Activated naive CD8-positive, alpha-beta T cell treated with anti-CD3 and anti-CD28 coated beads, Interleukin-2, amount 50 U/mL, for 24 hours (primary cell): ENCODE measurements at regions not wholly inside any gene's neighbourhood (a gene's known extent, or its start where the extent isn't known, plus 50 kb on each side); places are given as distances from the start of the nearest gene placed in this dataset.
A peak's percentile ranks its signal among the peaks of the same experiment; 100 is the strongest.
"Not testable (repeated sequence)": the region's sequence is repeated elsewhere in the genome, so short reads cannot be mapped to it uniquely, and the experiment has no call there.

Source experiments
- ATAC-seq: fragments of 150-1000 bp; cut with Tn5 transposase; one replicate; pipeline ENCODE4 v1.10.0; 2021
- DNase-seq: peaks from one replicate; pipeline ENCODE4 v3.0.0; 2021
- H3K27ac Mint-ChIP-seq: one replicate; pipeline ENCODE4 v1.8.0; 2021; ENCODE audit warnings: mild to moderate bottlenecking, mixed read lengths
- H3K27me3 Mint-ChIP-seq: one replicate; pipeline ENCODE4 v1.8.0; 2021; ENCODE audit warnings: mixed read lengths
- H3K36me3 Mint-ChIP-seq: one replicate; pipeline ENCODE4 v1.8.0; 2021; ENCODE audit warnings: low read depth, mixed read lengths
- H3K4me1 Mint-ChIP-seq: one replicate; pipeline ENCODE4 v1.8.0; 2021; ENCODE audit warnings: mixed read lengths
- H3K4me3 Mint-ChIP-seq: one replicate; pipeline ENCODE4 v1.8.0; 2021; ENCODE audit warnings: mild to moderate bottlenecking, moderate library complexity, mixed read lengths
- H3K9me3 Mint-ChIP-seq: one replicate; pipeline ENCODE4 v1.8.0; 2021; ENCODE audit warnings: mixed read lengths

DNA sequence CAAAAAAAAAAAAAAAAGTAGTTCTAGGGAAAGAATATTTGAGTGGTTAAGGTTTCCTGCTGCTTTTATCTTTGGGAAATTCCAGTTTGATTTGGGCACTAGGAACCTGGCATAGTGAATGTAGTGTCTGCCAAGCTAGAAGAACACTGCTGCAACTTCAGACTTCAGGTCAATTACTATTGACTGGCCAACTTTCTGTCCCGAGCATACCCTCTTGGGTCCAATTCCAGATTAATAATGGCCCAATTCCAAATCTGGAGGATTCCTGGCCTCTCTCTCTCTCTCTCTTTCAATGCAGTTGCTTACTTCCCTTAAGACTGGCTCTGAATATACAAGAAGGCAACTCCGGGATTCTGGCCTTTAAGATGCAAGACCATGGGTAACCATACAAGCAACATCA is 74.9 kb downstream of the ANKEF1 start:
- no peak for DNase-seq
- Mint-ChIP-seq H3K36me3 (no peaks in the 10 kb centered on the region), H3K9me3 (no peaks in the 10 kb centered on the region), H3K4me3 (no peak overlapping the region), H3K4me1 (peaks cover 2% of the 10 kb centered on the region), H3K27ac (no peak overlapping the region), H3K27me3 (peaks cover 5% of the 10 kb centered on the region)
- ATAC-seq: no peak

DNA sequence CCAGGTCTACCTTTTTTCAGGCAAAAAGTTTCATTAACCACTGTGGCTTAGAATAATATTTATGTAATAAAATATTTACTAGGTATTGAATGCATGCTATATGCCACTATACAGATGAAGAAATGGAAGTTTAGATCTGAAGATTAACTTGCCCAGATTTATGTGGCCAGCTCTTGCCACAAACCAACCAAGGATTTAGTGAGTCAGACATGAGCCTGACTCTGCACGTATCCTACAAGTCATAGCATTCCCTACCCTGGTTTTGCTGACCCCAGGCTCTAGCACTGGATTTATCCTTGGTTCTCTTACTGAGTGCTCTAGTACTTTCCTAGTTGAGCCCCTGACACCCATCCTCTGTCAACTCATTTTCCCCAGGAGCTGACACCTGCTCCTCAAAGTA is 75.4 kb downstream of the ANKEF1 start:
- ATAC-seq: no peak
- Mint-ChIP-seq H3K27me3 (peaks cover 5% of the 10 kb centered on the region), H3K36me3 (no peaks in the 10 kb centered on the region), H3K9me3 (no peaks in the 10 kb centered on the region), H3K4me3 (no peak overlapping the region), H3K27ac (no peak overlapping the region), H3K4me1 (peaks cover 4% of the 10 kb centered on the region)
- DNase-seq: no peak

DNA sequence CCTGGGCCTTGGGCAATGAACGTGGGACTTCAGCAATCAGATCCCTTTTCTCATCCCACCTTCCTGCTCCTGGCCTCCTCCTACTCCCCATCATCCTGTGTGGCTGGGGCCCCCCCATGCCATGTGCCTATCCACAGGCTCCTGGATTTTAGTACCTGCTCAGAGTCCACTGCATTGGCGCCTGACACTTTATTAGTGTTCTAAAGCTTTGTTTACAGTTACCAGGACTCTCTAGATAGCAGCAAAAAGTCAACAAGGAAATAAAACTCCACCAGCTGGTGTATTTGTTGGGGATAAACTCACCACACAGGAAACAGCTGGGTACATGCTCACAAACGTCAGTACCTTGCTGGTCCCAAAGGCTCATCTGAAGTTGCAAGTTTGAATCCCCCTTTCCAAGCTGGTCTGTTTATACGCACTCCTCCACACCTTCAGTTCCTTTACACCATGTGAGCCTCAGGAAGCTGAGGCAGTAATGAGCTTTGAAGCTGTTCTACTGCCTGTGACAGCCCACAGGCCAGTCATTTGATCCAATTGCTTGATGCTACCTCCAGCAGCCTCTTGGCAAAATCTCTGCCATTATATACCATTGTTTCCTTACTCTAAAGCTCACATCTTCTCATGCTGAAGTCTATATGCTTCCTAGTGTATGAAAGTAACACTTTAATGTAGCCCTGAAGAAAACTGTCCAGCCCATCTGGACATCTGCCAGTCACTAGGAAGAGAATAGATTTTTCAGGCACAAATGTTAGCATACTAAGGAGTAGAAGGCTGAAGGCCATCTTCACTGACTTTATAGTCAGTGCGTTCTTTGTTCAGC is 76.6 kb downstream of the ANKEF1 start:
- Mint-ChIP-seq H3K4me1 (peaks cover 6% of the 10 kb centered on the region), H3K27ac (no peak overlapping the region), H3K4me3 (no peak overlapping the region), H3K27me3 (peaks cover 5% of the 10 kb centered on the region), H3K36me3 (no peaks in the 10 kb centered on the region), H3K9me3 (no peaks in the 10 kb centered on the region)
- peak; percentile 20 for ATAC-seq
- DNase-seq: no peak

DNA sequence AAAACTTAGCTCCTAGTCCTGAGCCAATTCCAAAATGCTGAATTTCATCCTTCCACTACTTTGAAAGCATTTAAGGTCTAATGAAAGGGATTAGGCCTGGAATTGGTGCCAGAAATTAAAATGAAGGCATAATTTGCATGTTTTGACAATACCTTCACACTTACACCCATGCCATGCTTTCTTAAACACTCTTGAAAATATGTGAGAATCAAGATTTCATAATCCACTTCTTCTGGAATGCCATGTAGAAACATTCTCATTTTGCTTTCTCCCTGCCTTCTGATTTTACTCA is 77.1 kb downstream of the ANKEF1 start:
- no peak overlapping the region for H3K27ac Mint-ChIP-seq
- no peaks in the 10 kb centered on the region for H3K9me3 Mint-ChIP-seq
- H3K27me3 Mint-ChIP-seq: peaks cover 5% of the 10 kb centered on the region

DNA sequence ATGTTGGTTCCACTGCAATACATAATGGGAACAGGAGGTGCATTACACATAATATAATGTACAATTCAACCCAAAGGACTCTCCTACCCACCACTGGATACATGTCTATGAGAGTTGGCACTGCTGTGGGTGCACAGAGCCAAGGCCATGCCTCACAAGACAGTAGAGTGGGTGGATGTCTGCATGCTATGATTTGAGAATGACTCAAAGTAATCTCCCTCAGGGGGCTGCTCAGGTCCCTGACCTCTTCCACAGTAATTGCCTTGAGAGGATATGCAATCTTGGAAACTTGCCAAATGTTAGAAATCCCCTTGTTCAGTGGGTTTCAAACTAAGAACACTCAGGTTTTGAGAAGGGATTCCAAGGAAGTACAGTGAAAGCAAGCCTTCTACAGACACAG is 79.0 kb downstream of the ANKEF1 start:
- peaks cover 6% of the 10 kb centered on the region for H3K4me1 Mint-ChIP-seq
- H3K4me3 Mint-ChIP-seq: no peak overlapping the region
- H3K27me3 Mint-ChIP-seq: peaks cover 5% of the 10 kb centered on the region
- H3K9me3 Mint-ChIP-seq: no peaks in the 10 kb centered on the region
- DNase-seq (no peak), ATAC-seq (no peak)
- H3K36me3 Mint-ChIP-seq: no peaks in the 10 kb centered on the region
- no peak overlapping the region for H3K27ac Mint-ChIP-seq

More for the DNA sequence above, 77.1 kb downstream of the ANKEF1 start:
- H3K36me3 Mint-ChIP-seq: no peaks in the 10 kb centered on the region
- peaks cover 6% of the 10 kb centered on the region for H3K4me1 Mint-ChIP-seq
- no peak overlapping the region for H3K4me3 Mint-ChIP-seq
- no peak for DNase-seq
- no peak for ATAC-seq

DNA sequence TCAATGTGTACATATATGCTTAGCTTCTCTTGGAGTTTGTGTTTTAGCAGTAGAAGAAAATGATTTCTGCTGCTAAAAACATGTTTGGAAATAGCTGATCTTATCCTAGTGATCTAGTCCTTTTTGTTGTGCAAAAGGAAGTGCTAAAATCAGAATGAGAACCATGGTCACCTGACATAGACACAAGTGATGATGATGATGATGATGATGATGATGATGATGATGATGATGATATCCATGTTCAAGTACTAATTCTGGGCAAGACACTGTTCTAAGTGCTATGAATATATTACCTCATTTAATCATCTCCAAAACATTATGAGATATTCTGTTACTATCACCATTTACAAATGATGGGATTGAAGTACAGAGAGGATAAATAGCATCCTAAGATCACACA is 79.8 kb downstream of the ANKEF1 start:
- H3K4me3 Mint-ChIP-seq: no peak overlapping the region
- peaks cover 6% of the 10 kb centered on the region for H3K4me1 Mint-ChIP-seq
- no peak for DNase-seq
- ATAC-seq: no peak
- H3K27ac Mint-ChIP-seq: no peak overlapping the region
- H3K27me3 Mint-ChIP-seq: peaks cover 5% of the 10 kb centered on the region
- no peaks in the 10 kb centered on the region for H3K9me3 Mint-ChIP-seq
- no peaks in the 10 kb centered on the region for H3K36me3 Mint-ChIP-seq

DNA sequence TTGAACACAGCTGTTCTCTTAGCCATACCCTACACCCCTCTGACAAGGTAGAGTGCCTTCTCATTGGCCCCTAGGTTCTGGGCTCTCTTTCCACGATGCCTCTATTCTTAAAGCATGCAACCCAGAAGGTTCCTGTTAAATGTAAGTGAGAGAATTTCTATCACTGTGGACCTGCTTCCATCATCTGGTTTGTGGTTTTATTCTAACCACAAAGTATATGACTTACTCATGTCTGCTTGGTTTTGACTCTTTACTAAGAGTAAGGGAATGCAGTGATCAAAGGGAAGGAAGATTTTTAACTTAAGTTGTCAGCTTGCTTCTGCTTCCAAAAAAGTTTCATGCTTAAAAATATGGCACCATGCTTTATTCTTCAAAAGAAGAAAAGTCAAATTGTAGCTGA is 80.2 kb downstream of the ANKEF1 start:
- Mint-ChIP-seq H3K27ac (no peak overlapping the region), H3K4me3 (no peak overlapping the region), H3K4me1 (peaks cover 6% of the 10 kb centered on the region), H3K27me3 (peaks cover 5% of the 10 kb centered on the region), H3K36me3 (no peaks in the 10 kb centered on the region), H3K9me3 (no peaks in the 10 kb centered on the region)
- no peak for DNase-seq
- ATAC-seq: no peak

DNA sequence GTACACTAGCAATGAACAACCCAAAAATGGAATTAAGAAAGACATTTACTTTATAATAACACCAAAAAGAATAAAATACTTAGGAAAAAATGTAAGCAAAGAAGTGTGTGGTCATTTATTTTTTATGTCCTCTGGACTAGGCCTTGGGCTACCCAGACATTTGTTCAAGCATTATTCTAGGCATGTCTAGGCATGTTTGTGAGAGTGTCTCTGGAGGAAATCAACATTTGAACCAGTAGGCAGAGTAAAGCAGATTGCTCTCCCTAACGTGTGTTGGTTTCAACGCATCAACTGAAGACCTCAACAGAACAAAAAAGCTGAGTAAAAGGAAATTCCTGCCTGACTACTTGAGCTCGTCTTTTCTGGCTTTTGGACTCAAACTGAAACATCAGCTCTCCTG is 84.5 kb downstream of the ANKEF1 start:
- Mint-ChIP-seq H3K4me1 (peaks cover 6% of the 10 kb centered on the region), H3K36me3 (no peaks in the 10 kb centered on the region), H3K9me3 (peaks cover 12% of the 10 kb centered on the region), H3K4me3 (no peak overlapping the region), H3K27me3 (peaks cover 13% of the 10 kb centered on the region), H3K27ac (no peak overlapping the region)
- ATAC-seq: no peak
- DNase-seq: no peak

DNA sequence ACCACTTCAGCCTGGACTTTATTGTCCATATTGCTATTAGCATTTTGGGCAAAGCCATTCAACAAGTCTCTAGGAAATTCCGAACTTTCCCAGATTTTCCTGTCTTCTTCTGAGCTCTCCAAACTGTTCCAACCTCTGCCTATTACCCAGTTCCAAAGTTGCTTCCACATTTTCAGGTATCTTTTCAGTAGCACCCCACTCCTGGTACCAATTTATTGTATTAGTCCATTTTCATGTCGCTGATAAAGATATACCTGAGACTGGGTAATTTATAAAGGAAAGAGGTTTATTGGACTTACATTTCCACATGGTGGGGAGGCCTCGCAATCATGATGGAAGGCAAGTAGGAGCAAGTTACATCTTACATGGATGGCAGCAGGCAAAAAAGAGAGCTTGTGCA is 90.1 kb downstream of the ANKEF1 start:
- H3K36me3 Mint-ChIP-seq, DNase-seq, H3K27me3 Mint-ChIP-seq, H3K4me3 Mint-ChIP-seq, H3K4me1 Mint-ChIP-seq, H3K27ac Mint-ChIP-seq, ATAC-seq: not testable (repeated sequence)
- peaks cover 20% of the 10 kb centered on the region for H3K9me3 Mint-ChIP-seq

DNA sequence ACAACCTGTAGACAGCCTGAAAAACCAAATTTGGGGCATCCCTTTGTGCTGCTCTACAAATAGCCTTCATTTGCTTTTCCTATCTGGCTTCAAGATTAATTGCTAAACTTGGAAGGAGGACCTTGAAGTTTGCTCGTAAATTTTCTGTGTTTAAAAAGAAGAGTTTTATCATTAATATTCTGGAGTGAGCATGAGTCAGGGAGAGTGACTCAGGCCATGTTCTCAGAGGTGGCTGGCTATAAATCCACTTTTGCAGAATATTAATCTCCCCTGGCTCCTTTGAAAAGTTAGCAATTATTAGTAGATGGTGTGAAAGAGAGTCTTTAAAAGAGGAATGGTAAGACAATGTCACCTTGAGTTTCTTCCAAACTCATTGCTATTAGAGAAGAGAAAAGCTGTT is 91.0 kb downstream of the ANKEF1 start:
- H3K4me3 Mint-ChIP-seq: no peak overlapping the region
- H3K4me1 Mint-ChIP-seq: no peaks in the 10 kb centered on the region
- DNase-seq (no peak), ATAC-seq (no peak)
- H3K27ac Mint-ChIP-seq: no peak overlapping the region
- peaks cover 9% of the 10 kb centered on the region for H3K27me3 Mint-ChIP-seq
- peaks cover 20% of the 10 kb centered on the region for H3K9me3 Mint-ChIP-seq
- no peaks in the 10 kb centered on the region for H3K36me3 Mint-ChIP-seq

DNA sequence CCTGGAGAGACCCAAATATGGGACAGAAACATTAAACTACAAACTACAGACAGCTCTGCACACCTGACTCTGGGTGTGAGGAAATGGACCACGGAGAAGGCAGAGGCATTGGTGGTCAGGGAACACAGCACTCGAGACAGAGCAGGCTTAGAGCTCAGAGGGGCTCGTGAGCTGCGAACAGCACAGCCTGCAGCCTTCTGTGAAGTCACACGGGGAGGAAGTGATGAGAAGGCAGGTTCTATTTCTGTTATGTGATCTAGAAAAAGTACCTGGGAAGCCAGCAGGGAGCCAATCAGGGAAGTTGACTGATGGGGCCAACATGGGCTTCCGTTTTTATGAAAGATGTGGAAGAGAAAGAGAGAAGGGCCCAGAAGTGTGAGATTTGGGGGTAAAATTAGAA is 88.9 kb upstream of the SNAP25 start:
- Mint-ChIP-seq H3K36me3 (no peaks in the 10 kb centered on the region), H3K4me1 (no peaks in the 10 kb centered on the region)

DNA sequence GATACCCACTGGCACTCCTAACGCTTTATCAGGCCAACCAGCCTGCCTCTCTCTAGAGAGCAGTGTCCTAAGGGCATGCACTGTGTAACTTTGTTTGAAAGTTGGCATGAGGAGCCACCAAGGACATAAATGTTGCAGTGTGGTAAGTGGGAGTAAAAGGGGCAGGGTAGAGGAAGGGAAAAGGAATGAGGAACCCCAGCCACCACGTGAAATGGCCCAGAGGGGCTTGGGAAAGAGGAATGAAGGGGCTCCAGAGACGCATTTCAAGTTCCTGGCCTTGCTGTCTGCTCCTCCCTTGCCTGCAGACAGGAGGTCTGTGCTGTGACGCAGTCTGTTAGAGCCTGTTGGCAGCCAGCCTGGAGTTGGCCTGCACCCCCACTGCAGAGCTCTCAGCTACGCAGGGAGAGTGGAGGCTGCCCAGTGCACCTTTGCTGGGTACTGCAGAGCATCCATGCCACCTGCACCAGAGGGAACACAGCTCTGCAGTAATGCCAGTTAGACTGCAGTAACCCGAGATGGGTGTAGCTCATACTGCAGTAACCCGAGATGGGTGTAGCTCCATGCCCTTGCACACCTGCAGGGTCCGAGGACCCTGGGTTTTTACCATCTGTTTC is 86.8 kb upstream of the SNAP25 start:
- peaks cover 4% of the 10 kb centered on the region for H3K27me3 Mint-ChIP-seq
- ATAC-seq: no peak
- H3K9me3 Mint-ChIP-seq: no peaks in the 10 kb centered on the region

More for the DNA sequence above, 88.9 kb upstream of the SNAP25 start:
- Mint-ChIP-seq H3K4me3 (no peak overlapping the region), H3K27ac (no peak overlapping the region), H3K27me3 (no peaks in the 10 kb centered on the region), H3K9me3 (peaks cover 3% of the 10 kb centered on the region)
- ATAC-seq (no peak), DNase-seq (no peak)

DNA sequence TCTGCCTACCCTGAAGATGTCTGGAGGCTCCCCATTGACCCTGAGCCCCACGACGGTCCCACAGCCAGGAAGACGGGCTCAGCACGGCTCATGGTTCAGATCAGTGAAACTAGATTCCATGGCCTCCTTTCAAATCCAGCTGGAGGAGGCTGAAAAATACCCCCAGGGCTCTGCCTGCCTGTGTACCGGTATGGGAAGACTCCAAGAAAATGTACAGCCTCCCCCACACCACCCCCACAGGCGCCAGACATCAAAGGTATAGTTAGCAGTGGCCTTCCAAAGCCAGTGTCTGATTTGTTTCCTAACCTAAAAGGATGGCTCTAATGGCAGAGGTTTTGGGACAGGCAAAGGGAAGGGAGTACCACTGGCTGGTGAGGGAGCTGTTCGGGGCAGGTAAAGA is 86.2 kb upstream of the SNAP25 start:
- H3K27me3 Mint-ChIP-seq: peaks cover 4% of the 10 kb centered on the region
- H3K27ac Mint-ChIP-seq: no peak overlapping the region
- no peak overlapping the region for H3K4me3 Mint-ChIP-seq
- no peak for ATAC-seq
- no peak for DNase-seq
- no peaks in the 10 kb centered on the region for H3K36me3 Mint-ChIP-seq
- no peaks in the 10 kb centered on the region for H3K4me1 Mint-ChIP-seq
- H3K9me3 Mint-ChIP-seq: no peaks in the 10 kb centered on the region

More for the DNA sequence above, 86.8 kb upstream of the SNAP25 start:
- Mint-ChIP-seq H3K36me3 (no peaks in the 10 kb centered on the region), H3K4me3 (no peak overlapping the region), H3K4me1 (no peaks in the 10 kb centered on the region), H3K27ac (no peak overlapping the region)
- no peak for DNase-seq

DNA sequence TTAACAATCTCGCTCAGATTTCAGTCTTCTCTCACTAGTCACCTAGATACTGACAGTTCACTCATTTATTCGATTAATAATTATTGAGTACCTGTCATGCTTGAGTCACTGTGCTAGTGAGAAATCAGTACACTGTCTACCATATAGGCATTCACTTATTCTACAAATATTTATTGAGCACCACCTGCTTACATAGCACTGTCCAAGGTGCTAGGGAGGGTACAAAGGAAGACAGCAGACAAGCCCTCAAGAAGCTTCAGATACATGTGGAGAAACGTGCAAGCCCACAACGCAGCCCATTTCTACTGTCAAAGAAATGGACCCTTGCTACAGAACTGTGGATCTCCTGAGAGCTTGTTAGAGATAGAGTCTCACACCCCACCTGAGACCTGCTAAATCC is 85.1 kb upstream of the SNAP25 start:
- no peak for ATAC-seq
- H3K9me3 Mint-ChIP-seq: no peaks in the 10 kb centered on the region
- no peaks in the 10 kb centered on the region for H3K4me1 Mint-ChIP-seq
- H3K36me3 Mint-ChIP-seq: no peaks in the 10 kb centered on the region
- no peak for DNase-seq
- no peak overlapping the region for H3K4me3 Mint-ChIP-seq
- peaks cover 4% of the 10 kb centered on the region for H3K27me3 Mint-ChIP-seq
- H3K27ac Mint-ChIP-seq: no peak overlapping the region

DNA sequence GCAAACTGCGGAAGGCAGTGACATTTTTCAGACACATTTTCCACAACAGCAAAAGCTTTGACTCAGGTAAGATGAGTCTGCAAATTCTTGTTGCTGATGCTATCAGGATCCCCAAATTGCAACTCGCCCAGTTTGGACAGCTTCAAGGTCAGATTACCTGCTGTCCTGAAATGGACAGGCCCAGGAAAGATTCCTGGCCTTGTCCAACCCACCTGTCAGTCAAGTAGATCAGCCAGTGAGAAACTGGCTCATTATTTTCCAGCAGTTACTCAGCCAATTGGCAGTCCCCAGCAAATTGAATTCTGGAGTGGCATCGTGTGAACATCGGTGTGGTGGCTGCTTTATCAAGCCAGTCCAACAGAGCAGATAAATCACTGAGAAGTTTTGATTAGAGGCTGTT is 84.5 kb upstream of the SNAP25 start:
- no peak for DNase-seq
- H3K4me1 Mint-ChIP-seq: no peaks in the 10 kb centered on the region
- H3K27me3 Mint-ChIP-seq: peaks cover 4% of the 10 kb centered on the region
- H3K36me3 Mint-ChIP-seq: no peaks in the 10 kb centered on the region
- ATAC-seq: no peak
- no peak overlapping the region for H3K4me3 Mint-ChIP-seq
- H3K9me3 Mint-ChIP-seq: no peaks in the 10 kb centered on the region
- no peak overlapping the region for H3K27ac Mint-ChIP-seq
